ENCODE measurements at regions not wholly inside any gene's neighbourhood (a gene's known extent, or its start where the extent isn't known, plus 50 kb on each side); places are given as distances from the start of the nearest gene placed in this dataset.

DNA sequence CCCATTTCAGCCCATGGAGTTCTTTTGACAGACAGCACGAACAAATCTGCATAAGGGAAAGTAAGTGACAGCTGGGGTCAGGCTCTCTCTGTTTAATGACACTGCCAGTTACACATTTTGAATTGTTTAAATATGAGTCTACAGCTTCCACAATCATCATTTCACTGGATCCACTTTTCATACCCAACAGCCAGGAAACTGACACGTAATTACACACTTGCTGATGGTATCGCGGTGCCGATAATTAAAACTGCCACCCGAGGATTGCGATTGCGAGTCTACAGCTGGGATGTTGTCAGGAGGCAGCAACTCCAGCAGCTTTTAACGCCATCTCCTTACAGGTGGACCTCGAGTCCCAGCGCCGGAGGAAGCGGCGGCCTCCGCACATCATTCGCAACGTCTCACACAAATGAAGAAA, 230.8 kb upstream of the MGMT start:
- no TSS peak for BruUV-seq (replicated peaks)
- TF ChIP-seq POLR2AphosphoS2 (IDR thresholded peaks at IDR 0.05; ENCODE audit: low read depth, low read length) (no peak), ARNTL (CRISPR knock-in tag; IDR thresholded peaks at IDR 0.05) (no peak)
- TF ChIP-seq, protein P1, sequence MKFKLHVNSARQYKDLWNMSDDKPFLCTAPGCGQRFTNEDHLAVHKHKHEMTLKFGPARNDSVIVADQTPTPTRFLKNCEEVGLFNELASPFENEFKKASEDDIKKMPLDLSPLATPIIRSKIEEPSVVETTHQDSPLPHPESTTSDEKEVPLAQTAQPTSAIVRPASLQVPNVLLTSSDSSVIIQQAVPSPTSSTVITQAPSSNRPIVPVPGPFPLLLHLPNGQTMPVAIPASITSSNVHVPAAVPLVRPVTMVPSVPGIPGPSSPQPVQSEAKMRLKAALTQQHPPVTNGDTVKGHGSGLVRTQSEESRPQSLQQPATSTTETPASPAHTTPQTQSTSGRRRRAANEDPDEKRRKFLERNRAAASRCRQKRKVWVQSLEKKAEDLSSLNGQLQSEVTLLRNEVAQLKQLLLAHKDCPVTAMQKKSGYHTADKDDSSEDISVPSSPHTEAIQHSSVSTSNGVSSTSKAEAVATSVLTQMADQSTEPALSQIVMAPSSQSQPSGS (CRISPR knock-in tag; IDR thresholded peaks at IDR 0.05): no peak
- POLR2A ChIA-PET: no interaction called here

DNA sequence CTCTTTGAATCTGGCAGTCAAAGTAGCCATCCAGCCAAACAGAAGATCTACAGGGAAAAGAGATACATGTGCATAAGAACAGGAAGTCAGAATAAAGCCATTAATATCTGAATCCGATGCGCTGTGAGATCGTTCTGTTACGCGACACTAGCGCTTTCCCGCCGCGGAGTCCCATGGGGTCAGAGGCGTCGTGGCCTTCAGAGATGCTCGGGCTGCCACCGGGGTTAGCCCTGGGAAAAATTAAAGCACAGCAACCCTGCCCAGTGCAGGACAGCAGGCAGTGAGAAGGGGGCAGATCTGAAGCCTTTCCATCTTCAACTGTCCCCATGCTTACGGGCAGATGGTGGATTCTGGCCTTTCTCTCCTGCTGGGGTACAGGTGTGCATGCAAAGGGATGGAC, 225.6 kb upstream of the MGMT start:
- no peak for DNase-seq (ENCODE audit: low spot score)
- ATAC-seq: no peak
- Histone ChIP-seq H3K4me1 (ENCODE audit: insufficient read depth, low read length) (no peaks in the 10 kb centered on the region), H3K4me3 (replicated peaks in 1 of 3; ENCODE audit: insufficient read depth in 1 of 3, low read depth in 2 of 3, low read length in 3 of 3) (no peak overlapping the region), H3K4me2 (ENCODE audit: low read depth, low read length) (no peak overlapping the region), H3K27me3 (ENCODE audit: control insufficient read depth in 1 of 2, insufficient read depth in 2 of 2, low read length in 2 of 2) (peaks cover 0 to 21% of the 10 kb centered on the region in 2 experiments; a peak in 2 of 5 replicates), H3K27ac (ENCODE audit: extremely low read length, insufficient read depth, low read length) (no peak overlapping the region), H3K9ac (ENCODE audit: insufficient read depth, low read depth, low read length) (no peak overlapping the region), H3K79me2 (ENCODE audit: insufficient read depth, low read length) (no peaks in the 10 kb centered on the region), H3K9me3 (ENCODE audit: low read length) (no peaks in the 10 kb centered on the region), H2AFZ (ENCODE audit: low read length) (no peak overlapping the region), H4K20me1 (ENCODE audit: insufficient read depth, low read length) (no peaks in the 10 kb centered on the region), H3K36me3 (replicated peaks in 1 of 2; ENCODE audit: control insufficient read depth in 1 of 2, insufficient read depth in 2 of 2, low read length in 2 of 2) (no peaks in the 10 kb centered on the region)
- TF ChIP-seq RFX1 (IDR thresholded peaks at IDR 0.05): no peak
- in situ Hi-C loops (cut with HindIII; ENCODE audit: extremely low pct_ligation_motif_present, low pct_unique_long_range_greater_than_20kb) (no loop called here), intact Hi-C loops (cut with micrococcal nuclease; ENCODE audit: unreplicated experiment) (no loop called here)
- BruUV-seq (replicated peaks): no TSS peak
- WGBS (ENCODE audit: low lambda C conversion rate): 71% methylated on average over 13 of the region's 14 CpGs
- ChIA-PET CTCF (ENCODE audit: low intra/inter-chr PET ratio, low total read pairs) (no interaction called here), POLR2A (no interaction called here)
- no peak for FAIRE-seq

More for the DNA sequence above, 230.8 kb upstream of the MGMT start:
- Histone ChIP-seq H3K4me3 (replicated peaks in 1 of 3; ENCODE audit: insufficient read depth in 1 of 3, low read depth in 2 of 3, low read length in 3 of 3) (no peak overlapping the region), H2AFZ (ENCODE audit: low read length) (no peak overlapping the region), H4K20me1 (ENCODE audit: insufficient read depth, low read length) (no peaks in the 10 kb centered on the region), H3K27me3 (ENCODE audit: control insufficient read depth in 1 of 2, insufficient read depth in 2 of 2, low read length in 2 of 2) (peaks cover 1 to 18% of the 10 kb centered on the region in 2 experiments; a peak in 3 of 5 replicates), H3K4me2 (ENCODE audit: low read depth, low read length) (no peak overlapping the region), H3K9ac (ENCODE audit: insufficient read depth, low read depth, low read length) (no peak overlapping the region), H3K9me3 (ENCODE audit: low read length) (no peaks in the 10 kb centered on the region), H3K27ac (ENCODE audit: extremely low read length, insufficient read depth, low read length) (no peak overlapping the region), H3K79me2 (ENCODE audit: insufficient read depth, low read length) (no peaks in the 10 kb centered on the region), H3K36me3 (replicated peaks in 1 of 2; ENCODE audit: control insufficient read depth in 1 of 2, insufficient read depth in 2 of 2, low read length in 2 of 2) (no peaks in the 10 kb centered on the region), H3K4me1 (ENCODE audit: insufficient read depth, low read length) (no peaks in the 10 kb centered on the region; the same call in 1 of the 2 replicates)
- CTCF ChIA-PET (ENCODE audit: low intra/inter-chr PET ratio, low total read pairs): no interaction called here
- DNase-seq (ENCODE audit: low spot score) (no peak), FAIRE-seq (no peak), ATAC-seq (no peak)
- in situ Hi-C loops (cut with HindIII; ENCODE audit: extremely low pct_ligation_motif_present, low pct_unique_long_range_greater_than_20kb): no loop called here
- intact Hi-C loops (cut with micrococcal nuclease; ENCODE audit: unreplicated experiment): no loop called here
- WGBS (ENCODE audit: low lambda C conversion rate): 63% methylated on average over 17 of the region's 17 CpGs

All from HepG2 (cell line).